NCI-H1436 (cell line): ENCODE measurements at regions not wholly inside any gene's neighbourhood (a gene's known extent, or its start where the extent isn't known, plus 50 kb on each side); places are given as distances from the start of the nearest gene placed in this dataset.
"Not testable (repeated sequence)": the region's sequence is repeated elsewhere in the genome, so short reads cannot be mapped to it uniquely, and the experiment has no call there.

Source experiments
- DNase-seq: peaks from one replicate; lab custom pipeline; 2025; lab: John Stamatoyannopoulos, UW

- no peak for DNase-seq
Measured at GRCh38 chr3:105979961-105980360, 111.1 kb upstream of the CBLB start.

- DNase-seq, result no peak
Measured at GRCh38 chr3:105982207-105982606, 113.4 kb upstream of the CBLB start.

GRCh38 chr3:105984837-105985236, 116.0 kb upstream of the CBLB start:
- DNase-seq, result no peak

GRCh38 chr3:105986343-105986742, 117.5 kb upstream of the CBLB start:
- DNase-seq, result not testable (repeated sequence)

DNA sequence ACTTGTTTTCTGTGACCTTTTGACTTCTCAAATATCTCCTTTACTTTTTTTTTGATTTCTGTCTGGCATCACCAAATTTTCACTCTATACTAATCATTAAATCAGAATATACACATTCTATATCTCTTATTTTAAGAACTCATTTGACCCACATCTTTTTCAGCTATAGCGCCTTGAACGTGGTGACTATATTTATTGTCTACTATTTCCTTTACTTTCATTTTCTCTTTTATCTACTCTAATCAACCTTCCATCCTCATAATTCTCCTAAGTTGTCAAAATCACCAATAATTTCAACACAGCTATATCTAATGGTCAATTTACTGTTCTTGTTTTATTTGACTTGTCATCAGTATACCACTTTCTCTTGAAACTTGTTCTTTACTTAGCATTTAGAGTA, 119.0 kb upstream of the CBLB start:
- DNase-seq, result no peak

- no peak for DNase-seq
Measured at GRCh38 chr3:105988540-105989212, 119.9 kb upstream of the CBLB start.

GRCh38 chr3:105996781-105997180, 128.0 kb upstream of the CBLB start:
- no peak for DNase-seq

DNA sequence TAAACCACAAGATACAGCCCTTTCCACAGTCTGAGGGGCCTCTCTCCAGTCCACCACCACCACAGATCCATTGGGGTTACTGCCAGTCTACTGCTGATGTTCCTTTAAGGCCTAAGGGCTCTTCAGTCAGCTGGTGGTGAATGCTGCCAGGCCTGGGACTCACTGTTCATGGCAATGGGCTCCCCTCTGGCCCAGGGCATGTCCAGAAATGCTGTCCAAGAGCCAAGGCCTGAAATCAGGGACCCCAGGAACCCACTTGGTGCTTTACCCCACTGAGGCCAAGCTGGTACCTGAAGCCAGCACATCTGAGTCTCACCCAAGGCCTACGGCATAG, 128.6 kb upstream of the CBLB start:
- DNase-seq, result no peak

- no peak for DNase-seq
Measured at GRCh38 chr3:105997800-105998526, 129.2 kb upstream of the CBLB start.

- no peak for DNase-seq
Measured at GRCh38 chr3:105999856-106000255, 131.0 kb upstream of the CBLB start.

- DNase-seq, result no peak
Measured at GRCh38 chr3:106001923-106002322, 133.1 kb upstream of the CBLB start.

DNA sequence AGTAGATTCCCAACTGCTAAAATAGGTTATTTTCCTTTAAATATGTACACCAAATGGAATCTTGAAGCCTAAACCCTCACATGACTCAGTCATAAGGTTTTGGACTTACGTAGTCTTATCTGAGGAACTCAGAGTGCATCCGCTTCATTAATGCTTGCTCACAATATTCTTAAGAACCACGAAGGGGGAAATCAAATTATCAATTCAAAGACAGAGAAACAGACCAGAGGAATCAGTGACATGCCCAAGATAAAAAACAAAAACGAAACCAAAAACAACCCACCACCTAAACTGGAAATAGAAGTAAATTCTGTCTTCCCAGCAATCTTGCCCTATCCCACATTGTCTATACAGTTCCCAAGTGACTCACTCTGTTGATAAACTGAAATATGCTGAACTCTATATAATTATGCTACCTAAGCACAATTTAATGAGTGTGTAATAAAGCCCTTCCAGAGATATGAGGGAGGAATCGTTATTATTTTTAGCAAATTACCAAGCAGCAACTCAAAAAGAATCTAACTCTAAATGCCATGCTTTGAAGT, 135.4 kb upstream of the CBLB start:
- no peak for DNase-seq

GRCh38 chr3:106004826-106005225, 136.0 kb upstream of the CBLB start:
- DNase-seq, result no peak

DNA sequence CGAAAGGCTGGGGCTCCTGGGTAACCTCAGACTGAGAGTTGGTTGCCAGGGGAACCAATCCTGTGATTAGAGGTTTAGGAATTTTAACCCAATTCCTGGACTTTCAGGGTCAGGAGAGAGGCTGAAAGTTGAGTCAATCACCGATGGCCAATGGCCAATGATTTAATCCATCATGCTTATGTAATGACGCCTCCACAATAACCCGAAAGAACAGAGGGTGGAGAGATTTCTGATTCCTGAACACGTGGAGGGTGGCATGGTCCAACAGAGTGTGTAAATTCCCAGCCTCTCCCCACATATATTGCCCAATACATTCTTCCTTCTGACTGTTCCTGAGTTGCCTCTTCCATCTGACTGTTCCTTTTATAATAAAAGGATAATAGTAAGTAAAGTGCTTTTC, 137.2 kb upstream of the CBLB start:
- no peak for DNase-seq

GRCh38 chr3:106006571-106006970, 137.8 kb upstream of the CBLB start:
- DNase-seq, result no peak

GRCh38 chr3:106007512-106007911, 138.7 kb upstream of the CBLB start:
- no peak for DNase-seq

DNA sequence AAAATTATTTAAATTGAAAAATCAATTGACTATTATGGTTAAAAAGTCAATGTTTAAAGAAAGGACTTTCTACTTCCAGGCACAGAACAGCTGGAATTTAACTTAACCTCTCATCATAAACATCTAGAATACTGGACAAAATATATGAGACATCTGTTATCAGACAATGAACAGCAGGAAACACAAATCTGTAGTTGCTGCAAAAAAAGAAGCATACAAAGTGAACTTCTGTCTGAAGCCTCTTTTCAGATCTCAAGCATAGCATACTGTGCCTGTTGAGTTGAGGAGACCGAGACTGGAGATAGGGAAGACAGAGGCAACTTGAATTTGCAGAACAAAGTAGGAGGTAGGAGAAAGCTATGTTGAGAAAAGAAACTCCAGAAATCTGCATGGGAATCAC, 140.0 kb upstream of the CBLB start:
- no peak for DNase-seq

DNA sequence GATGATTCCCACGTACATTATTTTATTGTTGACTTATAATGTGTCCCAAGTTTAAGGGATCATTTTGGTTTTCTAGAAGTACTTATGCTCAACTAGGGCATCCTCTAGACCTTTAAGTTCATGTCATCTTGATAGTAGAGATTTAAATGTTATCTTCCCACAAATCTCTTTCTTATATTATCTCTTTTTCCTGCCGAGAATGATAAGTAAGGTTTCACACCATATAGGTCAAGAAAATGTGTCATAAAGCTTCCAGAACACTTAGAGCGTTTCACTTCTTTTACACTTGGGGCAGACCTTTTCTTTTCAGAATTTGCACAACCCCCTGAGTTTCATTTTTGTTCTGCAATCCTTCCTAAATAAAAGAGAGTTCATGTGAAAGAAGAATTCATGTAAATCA, 142.0 kb upstream of the CBLB start:
- no peak for DNase-seq

GRCh38 chr3:106013971-106014370, 145.2 kb upstream of the CBLB start:
- DNase-seq, result no peak

DNA sequence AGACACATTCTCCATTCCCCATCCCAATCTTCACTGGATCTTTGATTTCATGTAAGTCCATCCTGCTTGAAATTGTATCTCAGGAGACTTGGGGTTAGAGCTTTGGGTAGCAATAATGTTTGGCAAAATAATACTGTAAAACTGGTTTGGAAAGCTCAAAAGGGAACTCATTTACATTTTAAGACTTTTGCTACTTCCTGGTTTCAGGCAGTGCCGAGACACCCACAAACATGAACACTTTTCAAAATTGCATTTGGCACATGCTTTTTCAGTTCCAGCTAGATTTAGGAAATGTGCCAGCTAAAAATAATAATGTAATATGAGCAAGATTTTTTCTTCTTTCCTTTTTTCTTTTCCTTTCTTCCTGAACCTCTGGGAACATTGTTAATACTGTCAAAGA, 145.7 kb upstream of the CBLB start:
- no peak for DNase-seq

GRCh38 chr3:106014971-106015370, 146.2 kb upstream of the CBLB start:
- no peak for DNase-seq

DNA sequence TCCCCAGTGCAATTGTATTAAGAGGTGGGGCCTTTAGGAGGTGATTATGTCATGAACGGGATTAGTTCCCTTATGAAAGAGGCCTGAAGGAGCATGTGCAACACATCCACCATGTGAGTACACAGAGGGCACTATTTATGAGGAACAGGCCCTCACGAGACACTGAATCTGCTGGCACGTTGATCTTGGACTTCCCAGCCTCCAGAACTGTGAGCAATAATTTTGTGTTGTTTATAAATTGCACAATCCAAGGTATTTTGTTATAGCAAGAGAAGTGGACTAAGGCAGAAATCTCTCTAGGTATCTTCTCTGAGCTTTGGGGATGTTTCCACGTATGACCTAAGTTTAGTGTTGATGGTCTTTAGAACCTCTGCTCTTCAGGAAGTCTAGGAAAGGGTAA, 149.3 kb upstream of the CBLB start:
- no peak for DNase-seq

- no peak for DNase-seq
Measured at GRCh38 chr3:106018929-106019550, 150.2 kb upstream of the CBLB start.
